HPDE6-E6E7 (cell line): ENCODE measurements at regions not wholly inside any gene's neighbourhood (a gene's known extent, or its start where the extent isn't known, plus 50 kb on each side); places are given as distances from the start of the nearest gene placed in this dataset.

ENCODE experiments used
- DNase-seq: peaks from one replicate; pipeline ENCODE4 v3.0.0; 2011; ENCODE audit warnings: missing footprints; ENCODE audit errors: extremely low spot score

GRCh38 chr6:147811913-147812629 lies 303.6 kb downstream of the SAMD5 start:
- no peak for DNase-seq

- DNase-seq: no peak
Observed at GRCh38 chr6:147817042-147817689, 308.7 kb downstream of the SAMD5 start.

GRCh38 chr6:147820520-147820919 lies 312.0 kb downstream of the SAMD5 start:
- no peak for DNase-seq

GRCh38 chr6:147821295-147821897 lies 312.9 kb downstream of the SAMD5 start:
- no peak for DNase-seq

GRCh38 chr6:147823936-147824335 lies 315.4 kb downstream of the SAMD5 start:
- no peak for DNase-seq

GRCh38 chr6:147825848-147826247 lies 317.4 kb downstream of the SAMD5 start:
- DNase-seq: no peak

- no peak for DNase-seq
Observed at GRCh38 chr6:147826698-147827097, 318.2 kb downstream of the SAMD5 start.

- no peak for DNase-seq
Observed at GRCh38 chr6:147829418-147829817, 320.9 kb downstream of the SAMD5 start.

- no peak for DNase-seq
Observed at GRCh38 chr6:147829835-147830234, 321.3 kb downstream of the SAMD5 start.

- no peak for DNase-seq
Observed at GRCh38 chr6:147831356-147831755, 322.9 kb downstream of the SAMD5 start.

- DNase-seq: no peak
Observed at GRCh38 chr6:147833607-147834006, 325.1 kb downstream of the SAMD5 start.

- no peak for DNase-seq
Observed at GRCh38 chr6:147834084-147834776, 325.7 kb downstream of the SAMD5 start.

GRCh38 chr6:147837540-147837939 lies 329.1 kb downstream of the SAMD5 start:
- DNase-seq: no peak

GRCh38 chr6:147839708-147840610 lies 331.5 kb downstream of the SAMD5 start:
- no peak for DNase-seq

- no peak for DNase-seq
Observed at GRCh38 chr6:147841547-147842148, 333.2 kb downstream of the SAMD5 start.

- no peak for DNase-seq
Observed at GRCh38 chr6:147849401-147850330, 341.2 kb downstream of the SAMD5 start.

- DNase-seq: no peak
Observed at GRCh38 chr6:147852772-147853171, 344.3 kb downstream of the SAMD5 start.

GRCh38 chr6:147853574-147853973 lies 345.1 kb downstream of the SAMD5 start:
- no peak for DNase-seq

GRCh38 chr6:147855803-147856482 lies 347.5 kb downstream of the SAMD5 start:
- DNase-seq: no peak
